NCI-H2227 (cell line): ENCODE measurements at regions not wholly inside any gene's neighbourhood (a gene's known extent, or its start where the extent isn't known, plus 50 kb on each side); places are given as distances from the start of the nearest gene placed in this dataset.

ENCODE experiments used
- DNase-seq: peaks from one replicate; lab custom pipeline; 2025; ENCODE audit not compliant: unreplicated experiment; lab: John Stamatoyannopoulos, UW

GRCh38 chr22:49017482-49018329 lies 810.0 kb downstream of the BRD1 start:
- DNase-seq: no peak

- DNase-seq: no peak
Observed at GRCh38 chr22:49016909-49017481, 810.7 kb downstream of the BRD1 start.

GRCh38 chr22:49015993-49016908 lies 811.4 kb downstream of the BRD1 start:
- no peak for DNase-seq

- DNase-seq: no peak
Observed at GRCh38 chr22:49015459-49015858, 812.2 kb downstream of the BRD1 start.

- DNase-seq: no peak
Observed at GRCh38 chr22:49014227-49015201, 813.2 kb downstream of the BRD1 start.

- no peak for DNase-seq
Observed at GRCh38 chr22:49013707-49014106, 814.0 kb downstream of the BRD1 start.

GRCh38 chr22:49012712-49013395 lies 814.8 kb downstream of the BRD1 start:
- no peak for DNase-seq

GRCh38 chr22:49011769-49012648 lies 815.7 kb downstream of the BRD1 start:
- no peak for DNase-seq

- no peak for DNase-seq
Observed at GRCh38 chr22:49011379-49011768, 816.3 kb downstream of the BRD1 start.

- no peak for DNase-seq
Observed at GRCh38 chr22:49010901-49011300, 816.8 kb downstream of the BRD1 start.

- no peak for DNase-seq
Observed at GRCh38 chr22:49010070-49010863, 817.4 kb downstream of the BRD1 start.

GRCh38 chr22:49009359-49010063 lies 818.2 kb downstream of the BRD1 start:
- no peak for DNase-seq

- DNase-seq: no peak
Observed at GRCh38 chr22:49008682-49009235, 818.9 kb downstream of the BRD1 start.

GRCh38 chr22:49007013-49007653 lies 820.5 kb downstream of the BRD1 start:
- DNase-seq: no peak

GRCh38 chr22:49006207-49007012 lies 821.3 kb downstream of the BRD1 start:
- DNase-seq: no peak

GRCh38 chr22:49005557-49005956 lies 822.1 kb downstream of the BRD1 start:
- DNase-seq: no peak
